ENCODE measurements at regions not wholly inside any gene's neighbourhood (a gene's known extent, or its start where the extent isn't known, plus 50 kb on each side); places are given as distances from the start of the nearest gene placed in this dataset.

- H3K4me3 ChIP-seq = no peak overlapping the region
- H3K9me3 ChIP-seq (replicated peaks in 1 of 3) = no peaks in the 10 kb centered on the region
- no peak for DNase-seq
- intact Hi-C loops (cut with DNase I) = no loop called here
- TF ChIP-seq CTCF (IDR thresholded peaks at IDR 0.05) (no peak), POLR2A (IDR thresholded peaks at IDR 0.05) (no peak)
- H3K4me1 ChIP-seq (replicated peaks in 1 of 2) = peaks cover 5 to 12% of the 10 kb centered on the region in 2 donors
- no peak overlapping the region for H3K27ac ChIP-seq
- H3K36me3 ChIP-seq (replicated peaks in 1 of 2) = no peaks in the 10 kb centered on the region
- H3K27me3 ChIP-seq = no peaks in the 10 kb centered on the region
- WGBS, 4 donors = 89 to 100% (median 95%) methylated on average over 2 of the region's 2 CpGs
Measured at GRCh38 chr22:27115410-27115809, 458.0 kb downstream of the MIAT start.

- H3K4me1 ChIP-seq (replicated peaks in 1 of 2) = peaks cover 5 to 12% of the 10 kb centered on the region in 2 donors
- intact Hi-C loops (cut with DNase I) = no loop called here
- no peak overlapping the region for H3K4me3 ChIP-seq
- H3K27me3 ChIP-seq = no peaks in the 10 kb centered on the region
- H3K27ac ChIP-seq = no peak overlapping the region
- no peaks in the 10 kb centered on the region for H3K36me3 ChIP-seq (replicated peaks in 1 of 2)
- no peaks in the 10 kb centered on the region for H3K9me3 ChIP-seq (replicated peaks in 1 of 3)
- TF ChIP-seq CTCF (IDR thresholded peaks at IDR 0.05) (no peak), POLR2A (IDR thresholded peaks at IDR 0.05) (no peak)
- peak in 5 of 7 donors; percentile 30 to 59 (median 39) for DNase-seq
- WGBS, 4 donors = 15 to 24% (median 18%) methylated on average over 5 of the region's 5 CpGs
Measured at GRCh38 chr22:27115816-27116256, 458.4 kb downstream of the MIAT start.

- H3K4me3 ChIP-seq = no peak overlapping the region
- H3K27me3 ChIP-seq = no peaks in the 10 kb centered on the region
- no peaks in the 10 kb centered on the region for H3K36me3 ChIP-seq (replicated peaks in 1 of 2)
- TF ChIP-seq POLR2A (IDR thresholded peaks at IDR 0.05) = no peak
- no peak for TF ChIP-seq CTCF (IDR thresholded peaks at IDR 0.05)
- intact Hi-C loops (cut with DNase I) = no loop called here
- 44 to 87% (median 59%) methylated on average over 2 of the region's 2 CpGs for WGBS, 4 donors
- no peaks in the 10 kb centered on the region for H3K9me3 ChIP-seq (replicated peaks in 1 of 3)
- no peak overlapping the region for H3K27ac ChIP-seq
- DNase-seq = no peak
- peaks cover 5 to 12% of the 10 kb centered on the region in 2 donors for H3K4me1 ChIP-seq (replicated peaks in 1 of 2)
Measured at GRCh38 chr22:27116312-27117086, 459.1 kb downstream of the MIAT start.

- intact Hi-C loops (cut with DNase I) = no loop called here
- Histone ChIP-seq H3K4me3 (no peak overlapping the region), H3K27me3 (peaks cover 5% of the 10 kb centered on the region), H3K4me1 (replicated peaks in 1 of 2) (no peaks in the 10 kb centered on the region), H3K27ac (no peak overlapping the region), H3K9me3 (replicated peaks in 1 of 3) (no peaks in the 10 kb centered on the region), H3K36me3 (replicated peaks in 1 of 2) (no peaks in the 10 kb centered on the region)
- DNase-seq = no peak
- TF ChIP-seq POLR2A (IDR thresholded peaks at IDR 0.05) = no peak
- no peak for TF ChIP-seq CTCF (IDR thresholded peaks at IDR 0.05)
Measured at GRCh38 chr22:27120036-27120435, 462.6 kb downstream of the MIAT start.

Data from adrenal gland (tissue), 9 donors.